Small intestine (tissue), 7 donors: ENCODE measurements at regions not wholly inside any gene's neighbourhood (a gene's known extent, or its start where the extent isn't known, plus 50 kb on each side); places are given as distances from the start of the nearest gene placed in this dataset.

ENCODE experiments used
- DNase-seq, 2 donors: peaks; one replicate each; pipeline versions ENCODE4 v3.0.0 to v3.0.0-alpha.2; 2013
- FAIRE-seq: peaks from 2 replicates; lab custom pipeline; 2012; peaks lifted over from hg19 to GRCh38; lab: Jason Lieb, UNC
- H3K27ac ChIP-seq, 3 donors: one replicate each; pipeline ENCODE4 v1.5.1; 2013; ENCODE audit warnings: low read length in 2 of 3, mild to moderate bottlenecking in 2 of 3, control low read depth in 1 of 3, inconsistent platforms in 1 of 3, low read depth in 1 of 3, moderate library complexity in 1 of 3
- H3K27me3 ChIP-seq, 3 donors: one replicate each; pipeline ENCODE4 v1.6.1; 2013; ENCODE audit warnings: low read length in 3 of 3, inconsistent platforms in 1 of 3; ENCODE audit not compliant: control insufficient read depth in 3 of 3, insufficient read depth in 3 of 3
- H3K36me3 ChIP-seq, 3 donors: one replicate each; pipeline ENCODE4 v1.6.1; 2013; ENCODE audit warnings: low read length in 3 of 3, inconsistent platforms in 1 of 3, low read depth in 1 of 3, mild to moderate bottlenecking in 1 of 3, moderate library complexity in 1 of 3; ENCODE audit not compliant: control insufficient read depth in 3 of 3, insufficient read depth in 2 of 3
- H3K4me1 ChIP-seq, 3 donors: one replicate each; pipeline ENCODE4 v1.6.1; 2013; ENCODE audit warnings: low read length in 2 of 3, inconsistent platforms in 1 of 3, low read depth in 1 of 3, mild to moderate bottlenecking in 1 of 3, moderate library complexity in 1 of 3; ENCODE audit not compliant: control insufficient read depth in 3 of 3, insufficient read depth in 2 of 3
- H3K4me3 ChIP-seq, 3 donors: one replicate each; pipeline ENCODE4 v1.5.1; 2013; ENCODE audit warnings: low read length in 3 of 3, control low read depth in 1 of 3, inconsistent platforms in 1 of 3, low read depth in 1 of 3, mild to moderate bottlenecking in 1 of 3, moderate library complexity in 1 of 3
- H3K9me3 ChIP-seq, 2 donors: one replicate each; pipeline ENCODE4 v1.6.1; 2013; ENCODE audit warnings: low read depth in 1 of 2, low read length in 1 of 2; ENCODE audit not compliant: control insufficient read depth in 2 of 2, insufficient read depth in 1 of 2
- WGBS, 3 donors: extraction: QIAGEN DNeasy Blood & Tissue Kit; methylation state at CpG; one replicate each; pipeline ENCODE4 v1.1.7; 2013; 5-methylcytosine and 5-hydroxymethylcytosine counted together
- donor health status: healthy with polysubstance abuse.
- donor health status: control.
- donor health status: control.
- donor health status: Bipolar disorder and iron deficiency.
- donor health status: healthy.

- FAIRE-seq: no peak
- no peak for DNase-seq
- H3K9me3 ChIP-seq: no peaks in the 10 kb centered on the region
- no peak overlapping the region for H3K4me3 ChIP-seq
- H3K27ac ChIP-seq: no peak overlapping the region
- no peaks in the 10 kb centered on the region for H3K27me3 ChIP-seq
- no peaks in the 10 kb centered on the region for H3K36me3 ChIP-seq
- 51 to 62% (median 54%) methylated on average over 2 of the region's 2 CpGs for WGBS, 3 donors
- no peaks in the 10 kb centered on the region for H3K4me1 ChIP-seq
Measured at GRCh38 chr2:185384822-185385560, 353.6 kb upstream of the FSIP2 start.

GRCh38 chr2:185388226-185388625, 350.4 kb upstream of the FSIP2 start:
- DNase-seq: no peak
- no peaks in the 10 kb centered on the region for H3K4me1 ChIP-seq
- no peak overlapping the region for H3K4me3 ChIP-seq
- no peak for FAIRE-seq
- no peak overlapping the region for H3K27ac ChIP-seq
- H3K9me3 ChIP-seq: no peaks in the 10 kb centered on the region
- no peaks in the 10 kb centered on the region for H3K27me3 ChIP-seq
- no peaks in the 10 kb centered on the region for H3K36me3 ChIP-seq
- WGBS, 3 donors: 39 to 74% (median 62%) methylated on average over 2 of the region's 2 CpGs

GRCh38 chr2:185391543-185391942, 347.1 kb upstream of the FSIP2 start:
- H3K4me1 ChIP-seq: no peaks in the 10 kb centered on the region
- no peak for FAIRE-seq
- H3K36me3 ChIP-seq: no peaks in the 10 kb centered on the region

GRCh38 chr2:185393091-185393490, 345.5 kb upstream of the FSIP2 start:
- 68 to 77% (median 72%) methylated on average over 5 of the region's 5 CpGs for WGBS, 3 donors
- H3K27me3 ChIP-seq: no peaks in the 10 kb centered on the region
- FAIRE-seq: no peak

More at GRCh38 chr2:185391543-185391942, 347.1 kb upstream of the FSIP2 start:
- Histone ChIP-seq H3K9me3 (peaks cover 0 to 2% of the 10 kb centered on the region in 2 donors), H3K4me3 (no peak overlapping the region), H3K27ac (no peak overlapping the region), H3K27me3 (no peaks in the 10 kb centered on the region)
- DNase-seq: no peak

GRCh38 chr2:185402474-185402873, 336.1 kb upstream of the FSIP2 start:
- no peaks in the 10 kb centered on the region for H3K4me1 ChIP-seq
- H3K27ac ChIP-seq: no peak overlapping the region
- no peak overlapping the region for H3K4me3 ChIP-seq
- H3K9me3 ChIP-seq: no peaks in the 10 kb centered on the region
- no peaks in the 10 kb centered on the region for H3K36me3 ChIP-seq
- FAIRE-seq (no peak), DNase-seq (no peak)
- WGBS, 3 donors: 67 to 82% (median 77%) methylated on average over 1 of the region's 1 CpG
- H3K27me3 ChIP-seq: no peaks in the 10 kb centered on the region

More at GRCh38 chr2:185393091-185393490, 345.5 kb upstream of the FSIP2 start:
- Histone ChIP-seq H3K4me3 (no peak overlapping the region), H3K27ac (no peak overlapping the region), H3K36me3 (no peaks in the 10 kb centered on the region), H3K4me1 (no peaks in the 10 kb centered on the region), H3K9me3 (peaks cover 0 to 8% of the 10 kb centered on the region in 2 donors)
- DNase-seq: no peak

GRCh38 chr2:185404578-185404977, 334.0 kb upstream of the FSIP2 start:
- 8 to 32% (median 18%) methylated on average over 2 of the region's 2 CpGs for WGBS, 3 donors
- no peaks in the 10 kb centered on the region for H3K36me3 ChIP-seq
- no peaks in the 10 kb centered on the region for H3K27me3 ChIP-seq
- no peaks in the 10 kb centered on the region for H3K9me3 ChIP-seq
- H3K27ac ChIP-seq: no peak overlapping the region
- H3K4me3 ChIP-seq: no peak overlapping the region
- DNase-seq (no peak), FAIRE-seq (no peak)
- H3K4me1 ChIP-seq: no peaks in the 10 kb centered on the region

GRCh38 chr2:185417111-185417510, 321.5 kb upstream of the FSIP2 start:
- H3K27ac ChIP-seq: no peak overlapping the region
- H3K4me3 ChIP-seq: no peak overlapping the region
- no peak for DNase-seq
- H3K4me1 ChIP-seq: no peaks in the 10 kb centered on the region
- WGBS, 3 donors: 92 to 93% (median 93%) methylated on average over 3 of the region's 3 CpGs
- no peaks in the 10 kb centered on the region for H3K9me3 ChIP-seq
- no peaks in the 10 kb centered on the region for H3K27me3 ChIP-seq
- H3K36me3 ChIP-seq: no peaks in the 10 kb centered on the region
- no peak for FAIRE-seq

GRCh38 chr2:185417688-185418087, 320.9 kb upstream of the FSIP2 start:
- H3K27ac ChIP-seq: no peak overlapping the region
- H3K36me3 ChIP-seq: no peaks in the 10 kb centered on the region
- no peak overlapping the region for H3K4me3 ChIP-seq
- no peaks in the 10 kb centered on the region for H3K9me3 ChIP-seq
- no peak for DNase-seq
- no peaks in the 10 kb centered on the region for H3K4me1 ChIP-seq
- no peak for FAIRE-seq
- no peaks in the 10 kb centered on the region for H3K27me3 ChIP-seq
